AG08395 (cell line): ENCODE measurements at regions not wholly inside any gene's neighbourhood (a gene's known extent, or its start where the extent isn't known, plus 50 kb on each side); places are given as distances from the start of the nearest gene placed in this dataset.
"Not testable (repeated sequence)": the region's sequence is repeated elsewhere in the genome, so short reads cannot be mapped to it uniquely, and the experiment has no call there.

Experiments
- DNase-seq: peaks from one replicate; pipeline ENCODE4 v3.0.0; 2012; ENCODE audit warnings: mixed read lengths, low spot score

DNA sequence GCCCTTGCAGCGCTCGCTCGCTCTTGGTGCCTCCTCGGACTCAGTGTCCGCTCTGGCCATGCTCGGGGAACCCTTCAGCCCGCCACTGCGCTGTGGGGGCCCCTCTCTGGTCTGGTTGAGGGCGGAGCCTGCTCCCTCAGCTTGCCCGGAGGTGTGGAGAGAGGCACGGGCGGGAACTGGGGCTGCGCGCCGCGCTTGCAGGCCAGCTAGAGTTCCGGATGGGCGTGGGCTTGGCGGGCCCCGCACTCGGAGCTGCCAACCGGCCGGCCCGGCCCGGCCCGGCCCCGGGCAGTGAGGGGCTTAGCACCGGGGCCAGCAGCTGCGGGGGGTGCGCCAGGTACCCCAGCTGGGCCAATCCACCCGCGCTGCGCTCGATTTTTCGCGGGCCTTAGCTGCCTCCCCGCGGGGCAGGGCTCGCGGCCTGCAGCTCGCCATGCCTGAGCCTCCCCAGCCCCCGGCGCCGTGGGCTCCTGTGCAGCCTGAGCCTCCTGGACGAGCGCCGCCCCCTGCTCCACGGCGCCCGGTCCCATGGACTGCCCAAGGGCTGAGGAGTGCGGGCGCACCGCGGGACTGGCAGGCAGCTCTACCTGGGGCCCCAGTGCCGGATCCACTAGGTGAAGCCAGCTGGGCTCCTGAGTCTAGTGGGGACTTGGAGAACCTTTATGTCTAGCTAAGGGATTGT is 217.0 kb upstream of the PKN2 start:
- no peak for DNase-seq

DNA sequence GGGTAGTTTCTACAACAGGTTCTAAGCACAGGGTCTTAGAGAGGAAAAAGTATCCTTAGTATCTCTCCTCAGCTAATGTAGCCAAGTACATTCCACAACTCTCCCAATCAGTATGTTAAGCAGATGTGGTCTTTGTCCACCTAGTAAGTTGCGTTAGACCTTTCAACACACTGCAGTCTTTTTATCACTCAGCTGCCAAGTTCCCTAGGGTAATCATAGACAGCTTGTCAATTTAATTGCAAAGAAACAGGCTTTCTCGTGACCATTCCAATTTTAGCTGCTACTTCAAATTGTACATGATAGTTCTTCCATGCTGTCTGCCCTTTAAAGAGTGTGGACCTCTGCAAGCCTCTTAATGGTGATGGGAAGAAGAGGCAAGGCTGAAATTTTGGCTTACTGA is 211.8 kb upstream of the PKN2 start:
- DNase-seq, result no peak

GRCh38 chr1:88472714-88473113 is 211.4 kb upstream of the PKN2 start:
- DNase-seq, result no peak

DNA sequence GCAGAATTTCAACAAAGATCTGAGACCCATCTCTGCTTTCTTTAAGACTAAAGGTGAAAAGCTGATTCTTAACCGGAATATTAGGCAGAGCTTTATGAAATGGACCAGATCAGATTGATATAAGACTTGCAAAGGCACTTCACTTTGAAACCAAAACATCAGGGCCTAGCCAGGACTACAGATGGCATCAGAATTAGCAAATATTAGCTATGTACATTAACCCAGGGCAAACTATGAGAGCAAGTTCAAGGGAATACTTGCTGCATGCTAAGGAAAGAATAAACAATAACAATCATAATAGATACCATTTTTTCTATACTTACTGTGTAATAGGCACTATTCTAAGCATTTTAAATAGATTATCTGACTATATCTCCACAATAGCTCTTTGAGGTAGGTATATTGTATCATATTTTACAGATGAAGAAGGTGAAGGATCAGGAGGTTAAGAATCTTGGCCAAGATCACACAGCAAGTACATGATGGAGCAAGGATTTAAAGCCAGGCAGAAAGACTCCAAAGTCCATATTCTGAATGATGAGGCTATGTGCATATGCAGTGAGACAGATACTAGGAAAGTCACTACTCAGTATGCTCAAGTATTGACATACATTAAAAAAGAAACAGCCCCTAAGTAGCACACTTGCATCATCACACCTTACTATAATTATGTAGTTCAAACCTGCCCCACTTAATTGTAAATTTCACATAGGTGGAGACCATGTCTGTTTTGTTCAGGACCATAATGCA is 209.3 kb upstream of the PKN2 start:
- DNase-seq, result no peak

DNA sequence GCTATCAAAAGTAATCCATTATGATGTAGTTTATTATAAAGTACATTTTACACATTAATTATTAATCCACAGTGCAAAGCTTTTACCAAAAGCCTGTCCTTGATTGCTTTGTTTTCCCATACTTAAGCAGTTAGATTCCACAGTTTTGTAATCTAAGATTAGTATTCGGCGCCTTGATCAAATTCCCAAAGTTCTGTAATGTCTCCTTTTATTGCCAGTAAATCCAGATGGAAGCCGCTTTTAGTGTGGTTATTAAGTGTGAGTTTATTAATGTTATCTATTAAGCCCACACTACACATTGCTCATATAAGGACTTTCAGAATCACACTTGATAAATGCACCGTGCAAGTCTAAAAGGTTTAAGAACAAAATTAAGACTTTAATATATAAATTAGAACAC is 199.2 kb upstream of the PKN2 start:
- DNase-seq, result no peak

GRCh38 chr1:88488237-88488636 is 195.8 kb upstream of the PKN2 start:
- no peak for DNase-seq

DNA sequence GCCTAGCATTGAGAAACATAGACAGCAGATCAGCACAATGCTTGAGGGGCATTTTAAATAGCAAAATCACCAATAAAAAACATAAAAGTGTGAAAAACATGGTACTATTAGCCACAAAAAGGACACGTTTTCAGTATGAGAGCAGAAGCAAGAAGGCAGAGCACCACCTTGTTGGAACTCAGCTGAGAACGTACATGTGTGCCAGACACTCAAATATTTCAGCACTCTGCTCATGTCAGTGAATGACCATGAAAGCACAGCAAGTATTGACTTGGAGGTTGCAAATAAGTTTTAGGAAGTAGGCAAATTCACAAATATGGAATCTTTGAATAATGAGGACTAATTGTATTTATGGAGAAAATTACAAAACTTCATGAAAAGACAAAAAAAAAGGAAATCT is 193.4 kb upstream of the PKN2 start:
- DNase-seq, result no peak

DNA sequence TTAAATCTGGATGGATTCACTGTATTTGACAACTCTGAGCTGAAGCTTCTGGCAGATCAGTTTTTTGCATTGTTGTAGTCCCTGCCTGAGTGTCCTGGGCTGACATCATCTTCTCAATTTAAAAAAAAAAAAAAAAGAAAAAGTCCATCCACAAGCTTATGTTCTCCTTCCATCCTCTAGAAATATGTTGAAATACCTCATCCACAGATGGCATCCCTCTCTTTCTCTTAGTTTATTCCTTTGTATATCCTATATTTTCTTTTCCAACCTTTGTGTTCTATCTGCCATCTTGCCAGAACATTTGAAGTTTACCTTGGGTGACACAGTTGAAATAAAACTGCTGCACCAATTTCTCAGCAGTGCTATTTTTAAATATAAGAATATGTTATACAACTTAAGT is 184.4 kb upstream of the PKN2 start:
- DNase-seq, result no peak

GRCh38 chr1:88502886-88503285 is 181.2 kb upstream of the PKN2 start:
- no peak for DNase-seq

DNA sequence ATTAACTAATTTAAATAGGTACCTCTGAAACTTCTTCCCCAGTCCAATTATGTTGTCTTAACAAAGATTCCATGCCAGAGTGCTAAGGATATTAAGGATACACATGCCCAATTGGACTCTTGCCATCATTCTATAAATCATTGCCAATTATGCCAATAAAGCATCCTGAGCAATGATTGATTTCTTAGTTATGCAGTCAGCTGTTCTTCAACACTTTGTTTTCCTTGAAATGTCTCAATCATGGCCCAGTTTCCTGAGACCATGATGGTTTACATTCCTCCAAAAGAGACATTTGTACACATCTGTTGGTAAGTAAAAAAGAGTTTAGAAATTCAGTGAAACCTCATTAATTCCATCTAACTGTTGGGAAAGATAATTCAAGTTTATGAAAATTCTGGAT is 180.4 kb upstream of the PKN2 start:
- DNase-seq, result no peak

- no peak for DNase-seq
Measured at GRCh38 chr1:88504601-88505000, 179.5 kb upstream of the PKN2 start.

GRCh38 chr1:88509379-88509778 is 174.7 kb upstream of the PKN2 start:
- peak; percentile 2 for DNase-seq

DNA sequence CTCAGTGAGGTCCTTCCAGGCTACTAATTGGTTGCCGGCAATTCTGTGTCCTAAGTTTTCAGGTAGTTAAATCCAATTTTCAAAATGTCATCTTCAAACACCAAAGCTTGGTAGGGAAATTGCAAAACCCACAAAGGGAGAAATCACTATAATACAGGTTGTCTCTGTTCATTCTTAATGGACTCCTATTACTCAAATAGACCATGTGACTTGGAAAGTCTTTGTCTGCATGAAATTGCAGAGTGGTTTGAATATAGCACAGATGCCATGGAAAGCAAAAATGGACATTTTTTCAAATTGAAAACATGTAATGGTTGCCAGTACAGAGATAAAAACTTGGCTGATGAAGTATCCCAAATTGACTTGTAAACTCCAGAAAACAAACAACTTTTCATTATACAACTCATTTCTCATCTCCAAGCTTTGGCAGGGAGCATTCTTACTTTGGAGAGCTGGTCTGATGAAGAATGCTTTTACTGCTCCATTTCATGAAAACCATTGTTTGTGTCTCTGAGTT is 169.5 kb upstream of the PKN2 start:
- DNase-seq, result no peak

GRCh38 chr1:88517499-88517898 is 166.6 kb upstream of the PKN2 start:
- not testable (repeated sequence) for DNase-seq

GRCh38 chr1:88519156-88519555 is 164.9 kb upstream of the PKN2 start:
- peak; percentile 27 for DNase-seq

- no peak for DNase-seq
Measured at GRCh38 chr1:88523854-88524528, 160.1 kb upstream of the PKN2 start.

- DNase-seq, result no peak
Measured at GRCh38 chr1:88526456-88526855, 157.6 kb upstream of the PKN2 start.

DNA sequence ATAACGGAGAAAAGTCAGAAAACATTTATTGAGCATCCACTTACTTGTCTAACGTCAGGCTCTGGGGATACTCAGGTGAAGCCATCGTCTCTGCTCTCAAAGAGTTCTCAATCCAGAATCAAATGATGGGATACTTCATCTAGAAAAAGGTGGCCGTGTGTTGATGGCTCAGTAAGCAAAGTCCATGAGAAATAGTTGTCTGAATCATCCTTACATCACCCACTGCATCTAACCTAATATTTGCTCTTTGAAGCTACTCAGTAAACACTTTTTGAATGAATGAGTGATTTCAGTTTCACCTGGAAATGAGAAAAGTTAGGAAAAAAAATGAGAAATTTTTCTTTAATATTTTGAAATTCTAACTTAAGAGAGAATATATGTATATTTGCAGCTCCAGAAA is 155.3 kb upstream of the PKN2 start:
- DNase-seq, result no peak

DNA sequence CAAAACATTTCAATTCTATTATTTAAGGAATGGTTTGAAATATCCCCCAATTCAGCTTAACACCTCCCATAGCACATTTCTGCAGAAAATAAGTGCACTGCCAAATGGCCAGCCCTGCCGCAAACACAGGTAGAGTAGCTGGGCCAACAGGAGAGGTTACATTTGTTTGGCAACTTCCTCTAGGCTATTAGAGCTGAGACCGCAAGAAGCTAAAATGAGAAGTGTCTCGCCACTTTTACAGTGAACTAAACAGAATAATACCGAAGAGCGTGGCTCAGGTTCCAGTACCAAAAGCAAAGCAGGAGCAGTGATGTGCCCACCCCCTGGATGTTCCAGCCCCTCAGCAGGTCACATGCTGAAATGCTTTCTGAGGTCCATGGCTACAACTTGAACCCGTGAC is 154.5 kb upstream of the PKN2 start:
- no peak for DNase-seq

GRCh38 chr1:88530246-88530645 is 153.8 kb upstream of the PKN2 start:
- DNase-seq, result no peak

DNA sequence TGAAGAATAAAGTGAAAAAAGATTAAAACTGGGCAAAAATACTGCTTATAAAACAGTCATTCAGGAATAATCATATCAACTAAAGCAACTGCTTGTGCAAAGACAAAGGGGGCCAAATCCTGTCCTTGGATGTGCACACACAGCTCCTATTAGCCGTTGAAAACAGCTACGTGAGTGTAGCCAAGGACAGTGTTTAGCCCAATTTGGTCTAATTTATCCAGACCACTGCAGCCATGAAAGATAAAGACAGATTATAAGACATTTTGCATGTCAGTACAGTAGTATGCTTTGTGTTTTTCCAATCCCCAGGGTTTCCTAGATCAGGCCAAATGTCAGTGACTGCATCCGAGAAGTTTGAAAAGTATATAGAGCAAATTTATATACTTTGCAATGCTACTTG is 146.3 kb upstream of the PKN2 start:
- DNase-seq, result no peak

GRCh38 chr1:88538222-88538899 is 145.7 kb upstream of the PKN2 start:
- no peak for DNase-seq

DNA sequence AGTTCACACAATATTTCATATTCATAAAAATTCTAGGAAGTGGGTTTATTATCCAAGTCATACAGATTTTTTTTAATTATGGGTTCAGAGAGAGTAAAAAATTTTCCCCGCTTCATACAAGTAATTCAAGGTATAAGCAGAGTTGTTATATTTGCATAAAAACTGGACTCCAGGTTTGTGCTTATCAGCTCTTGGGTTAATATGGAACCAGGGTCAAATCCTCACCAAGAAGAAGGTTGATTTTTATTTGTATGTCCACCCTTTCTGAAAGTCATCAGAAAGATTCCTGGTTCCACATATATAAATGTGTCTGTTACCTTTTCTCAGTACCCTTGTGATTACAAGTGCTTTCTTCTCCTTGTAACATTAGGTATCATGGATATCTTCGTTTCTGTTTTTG is 143.8 kb upstream of the PKN2 start:
- DNase-seq, result no peak
